ENCODE measurements at regions not wholly inside any gene's neighbourhood (a gene's known extent, or its start where the extent isn't known, plus 50 kb on each side); places are given as distances from the start of the nearest gene placed in this dataset.

DNA sequence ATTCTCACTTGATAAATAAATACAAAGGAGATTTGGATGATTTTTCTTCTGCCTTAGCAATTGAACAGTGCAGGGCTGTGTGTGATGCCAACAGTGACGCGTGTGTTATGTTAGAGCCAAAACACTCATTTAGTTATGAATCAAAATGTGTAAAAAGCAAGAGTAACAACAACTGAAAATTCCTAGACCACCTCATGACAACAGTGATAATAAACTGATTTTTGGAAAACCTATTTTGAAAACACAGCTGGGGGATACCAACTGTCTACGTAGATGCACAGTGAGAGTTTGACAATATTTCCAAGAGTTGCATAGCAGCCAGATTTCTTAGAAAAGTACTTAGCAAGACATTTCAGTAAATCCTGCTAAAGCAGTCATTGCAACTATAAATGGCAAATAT is 323.9 kb downstream of the GALR1 start:
- no peak for DNase-seq (ENCODE audit: low read depth)

DNA sequence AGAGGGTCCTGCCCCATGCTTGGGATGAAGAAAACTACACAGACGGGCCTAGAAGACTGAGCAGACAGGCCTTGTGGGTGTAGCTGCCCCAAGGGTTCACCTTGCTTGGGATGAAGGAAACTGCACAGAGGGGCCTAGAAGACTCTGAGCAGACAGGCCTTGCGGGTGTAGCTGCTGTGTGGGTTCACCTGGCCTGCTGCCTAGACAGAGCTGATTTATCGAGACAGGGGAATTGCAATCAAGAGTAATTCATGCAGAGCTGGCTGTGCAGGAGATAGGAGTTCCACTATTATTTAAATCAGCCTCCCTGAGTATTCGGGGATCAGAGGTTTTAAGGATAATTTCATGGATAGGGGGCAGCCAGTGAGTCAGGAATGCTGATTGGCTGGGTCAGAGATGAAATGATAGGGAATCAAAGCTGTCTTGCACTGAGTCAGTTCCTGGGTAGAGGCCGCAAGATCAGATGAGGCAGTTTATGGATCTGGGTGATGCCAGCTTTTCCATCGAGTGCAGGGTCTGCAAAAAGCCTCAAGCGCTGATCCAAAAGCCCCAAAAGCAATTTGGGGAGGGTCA is 341.4 kb downstream of the GALR1 start:
- no peak for DNase-seq (ENCODE audit: low read depth)

DNA sequence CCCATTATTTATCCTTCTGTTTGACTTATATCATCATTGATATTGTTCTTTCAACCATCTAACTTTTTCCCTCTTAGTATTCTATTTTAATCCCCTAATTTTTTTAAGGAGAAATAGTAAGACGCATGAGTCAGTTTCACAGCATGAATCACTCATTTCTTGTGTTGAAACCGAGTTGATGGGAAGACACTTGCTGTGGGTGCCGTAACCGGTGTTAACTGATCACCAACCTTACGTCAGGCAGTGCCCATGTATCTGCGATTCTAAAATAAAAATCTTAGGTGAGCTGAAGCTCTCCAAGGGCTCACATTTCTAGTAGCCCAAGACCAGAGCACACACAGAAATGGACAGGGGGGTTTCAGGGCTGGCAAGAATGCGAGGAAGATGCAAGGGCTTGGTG is 348.1 kb downstream of the GALR1 start:
- no peak for DNase-seq (ENCODE audit: low read depth)

DNA sequence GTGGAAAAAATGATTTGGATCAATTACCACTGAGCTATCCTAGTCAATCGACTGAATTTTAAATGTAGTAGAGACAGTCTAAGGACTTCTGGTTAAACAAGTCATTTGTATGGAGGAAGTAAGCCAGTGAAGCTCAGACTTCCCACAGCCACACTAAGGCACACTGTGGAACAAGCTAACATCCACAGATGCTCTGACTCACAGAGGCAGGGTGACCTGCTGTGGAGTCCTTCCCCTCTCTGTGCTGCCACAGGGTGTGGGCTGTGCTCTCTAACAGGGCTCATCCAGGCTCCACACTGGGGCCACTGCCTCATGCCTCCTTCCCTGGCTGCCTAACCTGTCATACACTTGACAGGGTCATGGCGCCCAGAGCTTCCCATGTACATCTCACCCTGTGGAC is 351.0 kb downstream of the GALR1 start:
- DNase-seq (ENCODE audit: low read depth), result no peak

DNA sequence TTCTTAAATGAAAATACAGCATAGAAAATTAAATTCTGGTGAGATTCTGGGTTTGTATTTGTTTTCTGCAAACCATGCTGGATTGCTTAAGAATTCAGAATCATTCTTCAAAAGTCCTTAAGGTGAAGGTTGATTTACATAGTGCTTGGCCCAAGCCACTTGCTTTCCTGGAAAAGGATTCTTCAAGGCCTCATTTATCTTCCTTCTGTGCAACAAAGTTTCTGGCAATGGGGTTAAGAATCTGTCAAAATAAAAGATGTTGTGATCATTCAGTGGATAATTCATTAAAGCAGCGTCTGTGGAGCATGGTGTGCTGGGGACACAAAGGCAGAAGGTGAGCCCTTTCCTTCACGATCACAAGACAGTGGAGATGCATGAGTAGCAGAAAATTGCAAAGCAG is 351.9 kb downstream of the GALR1 start:
- no peak for DNase-seq (ENCODE audit: low read depth)

DNA sequence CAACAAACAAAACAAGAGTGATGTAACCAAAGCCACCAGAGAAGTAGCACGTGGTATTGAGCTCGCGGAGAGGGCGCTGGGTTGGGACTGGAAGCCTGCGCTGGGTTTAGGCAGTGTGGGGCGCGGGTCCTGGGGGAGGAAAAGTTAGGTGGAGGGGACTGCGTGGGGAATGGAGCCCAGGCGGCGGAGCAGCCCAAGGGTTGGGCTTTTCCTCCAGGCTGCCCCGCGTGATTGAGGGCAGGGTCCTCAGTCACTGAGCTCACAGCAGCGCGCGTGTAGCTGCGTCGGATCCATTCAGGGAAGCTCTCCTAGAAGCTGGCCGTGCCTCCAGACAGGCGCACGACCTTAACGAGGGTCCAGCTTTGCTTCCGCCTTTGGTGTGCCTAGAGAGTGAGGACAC is 357.4 kb downstream of the GALR1 start:
- no peak for DNase-seq (ENCODE audit: low read depth)

DNA sequence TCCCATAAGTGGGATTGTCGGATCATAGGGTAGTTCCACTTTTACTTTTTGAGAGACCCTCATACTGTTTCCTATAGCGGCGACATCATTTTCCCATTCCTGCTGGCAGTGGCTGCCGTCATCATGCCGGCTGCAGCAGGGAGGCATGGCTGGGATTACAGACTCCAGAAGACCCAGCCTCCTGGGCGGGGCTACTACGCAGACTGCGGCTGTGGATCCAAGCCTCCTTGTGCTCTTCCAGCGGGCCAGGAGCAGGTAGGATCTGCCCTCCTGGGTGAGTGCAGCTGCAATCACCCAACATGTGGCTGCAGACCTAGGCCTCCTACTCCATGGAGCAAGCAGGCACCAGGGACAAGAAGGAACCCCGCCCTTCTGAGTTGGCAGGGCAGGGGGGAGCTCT is 359.2 kb downstream of the GALR1 start:
- no peak for DNase-seq (ENCODE audit: low read depth)

DNA sequence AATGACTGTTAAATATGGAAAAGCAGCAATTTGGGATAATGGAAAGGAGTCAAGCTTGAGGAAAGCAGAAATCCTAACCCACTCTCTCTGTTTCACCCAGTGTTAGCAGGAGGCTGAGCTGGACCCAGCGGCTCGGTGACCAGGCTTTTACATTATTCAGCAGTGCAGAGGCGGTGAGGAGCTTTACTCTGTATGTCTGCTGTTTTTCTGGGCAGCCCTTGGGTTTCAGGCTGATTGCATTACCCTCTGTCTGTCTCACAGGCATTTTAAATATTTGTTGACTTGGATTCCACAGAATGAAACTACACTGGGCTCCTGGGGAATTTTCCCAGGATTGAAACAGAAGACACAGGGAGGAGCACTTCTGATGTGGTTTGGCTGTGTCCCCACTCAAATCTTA is 368.0 kb downstream of the GALR1 start:
- no peak for DNase-seq (ENCODE audit: low read depth)

DNA sequence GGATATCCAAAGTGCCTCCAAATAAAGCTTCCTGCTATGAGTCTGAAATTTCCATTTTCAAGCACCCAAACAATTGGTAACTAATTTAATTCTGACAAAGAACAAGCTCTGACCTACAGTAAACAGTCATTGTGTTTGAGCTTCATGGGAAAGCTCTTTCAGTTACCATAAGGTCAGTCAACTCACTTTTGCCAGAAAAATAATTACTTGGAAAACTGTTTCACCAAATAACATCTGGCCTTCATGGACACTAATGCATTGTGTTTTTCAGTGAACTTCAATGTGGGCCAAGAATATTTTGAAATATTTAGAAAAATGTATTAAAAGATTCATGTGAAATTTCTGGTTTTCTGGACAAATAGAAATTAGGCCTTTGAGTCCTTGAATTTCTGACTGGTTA is 369.9 kb downstream of the GALR1 start:
- DNase-seq (ENCODE audit: low read depth), result no peak

DNA sequence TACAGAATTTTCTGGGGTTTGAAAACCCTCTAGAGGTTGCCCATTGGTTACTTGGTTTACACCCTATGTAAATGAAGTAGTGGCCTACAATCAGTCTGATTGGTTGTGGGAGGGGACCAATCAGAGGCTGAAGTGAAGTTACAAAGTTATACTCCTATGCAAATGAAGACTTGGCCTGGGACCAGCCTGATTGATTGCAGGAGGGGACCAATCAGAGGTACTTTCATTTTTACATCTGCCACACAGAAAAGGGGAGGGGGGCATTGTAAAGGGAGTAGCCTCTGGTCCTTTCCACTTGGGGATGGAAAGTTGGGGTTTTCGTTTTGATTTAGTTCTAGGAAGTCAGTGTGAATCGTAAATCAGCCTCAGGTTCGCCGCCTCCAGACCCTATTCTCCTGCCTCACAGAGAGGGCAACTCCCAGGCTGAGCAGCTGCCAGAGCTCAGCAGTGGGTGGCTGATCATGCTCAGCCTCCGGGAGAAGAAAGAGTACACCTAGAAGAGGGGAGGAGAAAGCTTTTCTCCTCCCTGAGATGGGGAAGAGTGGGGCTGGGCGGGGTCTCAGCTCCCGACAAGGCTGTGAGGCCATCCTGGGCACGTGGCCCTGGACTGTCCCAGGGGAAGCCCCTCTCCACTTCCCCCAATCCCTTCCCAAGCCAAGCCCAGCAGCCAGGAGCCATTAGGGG is 372.5 kb downstream of the GALR1 start:
- no peak for DNase-seq (ENCODE audit: low read depth)

DNA sequence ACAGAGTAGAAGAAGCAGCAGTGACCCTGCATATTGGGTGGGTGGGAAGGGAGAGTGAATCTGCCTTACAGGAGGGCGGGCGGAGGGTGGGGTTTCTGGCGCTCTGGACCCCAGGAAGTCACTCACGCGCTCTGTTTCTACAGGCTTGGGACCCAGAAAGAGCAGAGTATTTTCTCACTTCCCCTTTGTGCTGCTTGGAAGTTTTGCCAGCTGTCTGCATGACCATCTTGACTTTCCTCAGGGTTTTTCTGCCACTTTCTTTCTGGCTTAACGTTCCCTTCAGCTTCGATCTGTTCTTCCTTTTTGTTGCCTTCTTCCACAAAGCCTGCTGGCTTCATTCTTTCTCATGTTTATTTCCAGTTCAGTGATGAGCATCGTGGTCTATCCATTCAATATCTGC is 383.1 kb downstream of the GALR1 start:
- DNase-seq (ENCODE audit: low read depth), result no peak

DNA sequence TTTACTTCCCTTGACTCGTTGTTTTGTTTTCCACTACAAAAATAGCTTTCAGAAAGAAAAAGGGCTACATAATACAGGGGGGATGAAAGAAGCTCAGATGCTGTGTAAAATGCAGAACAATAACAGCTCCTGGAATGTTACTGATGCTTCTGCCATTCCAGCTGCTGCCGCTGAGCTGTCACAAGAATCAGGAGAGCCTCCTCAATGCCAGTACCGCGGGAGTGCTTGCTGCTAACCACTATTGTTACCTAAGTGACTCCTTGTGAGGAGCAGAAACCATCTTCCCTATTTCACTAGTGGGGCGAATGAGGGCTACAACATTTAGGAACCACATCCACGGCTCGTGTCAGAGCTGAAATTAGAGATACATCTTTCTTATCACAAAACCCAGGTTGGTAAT is 384.8 kb downstream of the GALR1 start:
- no peak for DNase-seq (ENCODE audit: low read depth)

DNA sequence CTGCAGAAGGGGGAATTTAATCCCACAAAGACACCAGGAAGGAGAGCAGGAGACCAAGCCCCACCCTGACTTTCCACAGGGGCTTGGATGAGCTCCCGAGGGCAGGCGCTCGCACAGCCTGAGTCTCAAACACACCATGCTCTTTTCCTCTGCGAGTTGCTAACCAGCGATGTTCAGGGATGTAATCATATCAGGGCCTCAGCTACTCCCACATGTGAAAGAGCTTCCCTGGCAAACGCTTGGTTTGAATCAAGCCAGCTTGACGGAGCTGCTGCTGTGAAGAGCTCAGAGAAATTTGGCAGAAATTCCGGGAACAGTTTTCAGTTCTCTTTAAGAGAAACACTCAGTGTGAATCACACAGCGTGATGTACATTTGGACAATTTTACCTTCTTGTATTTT is 385.8 kb downstream of the GALR1 start:
- DNase-seq (ENCODE audit: low read depth), result no peak

DNA sequence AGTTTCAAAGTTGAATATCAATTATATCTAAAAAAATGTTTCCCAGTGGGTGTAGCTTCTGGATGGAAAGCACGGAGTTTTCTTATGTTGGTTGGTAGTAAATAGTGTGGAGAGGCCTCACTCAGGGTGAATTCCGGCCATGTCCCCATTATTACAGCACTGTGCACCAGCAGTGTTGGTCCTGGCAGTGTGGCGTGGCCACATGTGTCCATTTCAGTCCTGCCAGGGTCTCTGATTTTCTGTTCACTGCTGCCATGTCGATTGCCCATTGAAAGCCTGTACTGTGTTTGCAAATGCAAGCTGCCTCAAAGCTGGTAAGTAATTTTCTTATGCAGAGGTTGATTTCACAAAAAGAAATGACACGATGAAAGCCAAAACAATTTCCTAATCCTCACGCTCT is 386.2 kb downstream of the GALR1 start:
- no peak for DNase-seq (ENCODE audit: low read depth)

DNA sequence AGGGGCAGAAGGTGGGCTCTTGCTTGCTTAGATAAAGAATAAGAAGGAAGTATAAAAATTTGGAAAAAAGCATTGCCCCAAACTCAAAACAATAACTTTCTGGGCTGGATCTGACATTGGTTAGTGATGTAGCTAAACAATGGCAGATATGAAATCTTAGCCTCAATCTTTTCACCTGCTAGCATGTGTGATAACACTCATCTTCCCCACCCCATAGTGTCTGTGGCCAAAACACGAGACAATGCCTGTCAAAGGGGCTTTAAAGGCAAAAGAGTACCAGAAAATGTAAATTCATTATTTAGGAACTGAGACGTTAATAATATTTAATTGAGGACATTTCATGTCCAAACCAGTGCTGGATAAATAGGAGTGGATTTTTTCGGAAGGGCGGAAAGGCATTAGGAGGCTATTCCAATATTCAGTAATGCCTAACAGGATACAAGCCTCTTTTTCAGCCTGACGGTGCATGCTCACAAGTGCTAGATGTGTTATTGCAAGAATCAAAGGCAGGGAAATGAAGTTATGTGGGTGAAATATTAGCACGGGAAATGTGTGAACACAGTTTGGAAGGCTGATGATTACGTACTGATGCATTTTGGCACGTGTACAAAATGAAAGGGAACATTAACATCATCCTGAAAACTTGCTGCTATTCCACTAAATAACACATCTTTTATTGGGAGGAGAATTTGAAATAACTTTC is 395.7 kb downstream of the GALR1 start:
- no peak for DNase-seq (ENCODE audit: low read depth)

DNA sequence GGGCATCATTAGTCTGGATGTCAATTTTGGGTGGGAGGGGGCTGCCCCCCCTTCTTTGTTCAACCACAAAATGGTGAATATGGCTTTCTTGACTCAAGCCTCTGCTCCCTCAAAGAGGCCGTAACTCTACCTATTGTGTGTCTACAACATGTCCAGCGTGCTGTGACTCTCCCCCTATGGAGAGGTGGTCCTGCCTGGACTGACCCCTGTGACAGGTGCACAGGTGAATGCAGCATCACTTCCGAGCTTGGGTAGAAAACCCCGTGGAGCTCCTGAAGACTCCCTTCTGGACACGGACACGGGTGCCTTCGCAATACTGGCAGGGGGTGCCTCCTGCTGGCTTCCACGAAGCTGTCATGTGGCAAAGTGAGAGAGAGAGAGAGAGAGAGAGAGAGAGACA is 397.8 kb downstream of the GALR1 start:
- no peak for DNase-seq (ENCODE audit: low read depth)

DNA sequence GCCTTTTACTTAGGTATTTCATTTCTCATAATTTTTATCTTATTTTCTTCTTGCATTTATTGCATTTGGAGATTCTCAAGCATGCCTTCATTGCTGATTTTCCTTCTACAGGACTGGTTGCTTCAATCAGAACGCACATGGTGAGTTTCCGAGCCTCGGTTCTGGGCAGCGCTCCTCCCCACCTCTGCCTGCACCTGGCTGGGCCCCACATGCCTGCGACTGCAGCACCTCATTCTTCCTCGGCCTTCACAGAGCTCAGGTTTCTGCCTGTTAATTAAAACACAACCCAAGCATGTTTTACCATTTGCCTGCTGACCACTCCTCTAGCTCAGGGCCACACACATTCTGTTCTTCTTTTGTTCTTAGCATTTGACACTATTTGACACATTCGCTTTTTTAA is 398.8 kb downstream of the GALR1 start:
- no peak for DNase-seq (ENCODE audit: low read depth)

DNA sequence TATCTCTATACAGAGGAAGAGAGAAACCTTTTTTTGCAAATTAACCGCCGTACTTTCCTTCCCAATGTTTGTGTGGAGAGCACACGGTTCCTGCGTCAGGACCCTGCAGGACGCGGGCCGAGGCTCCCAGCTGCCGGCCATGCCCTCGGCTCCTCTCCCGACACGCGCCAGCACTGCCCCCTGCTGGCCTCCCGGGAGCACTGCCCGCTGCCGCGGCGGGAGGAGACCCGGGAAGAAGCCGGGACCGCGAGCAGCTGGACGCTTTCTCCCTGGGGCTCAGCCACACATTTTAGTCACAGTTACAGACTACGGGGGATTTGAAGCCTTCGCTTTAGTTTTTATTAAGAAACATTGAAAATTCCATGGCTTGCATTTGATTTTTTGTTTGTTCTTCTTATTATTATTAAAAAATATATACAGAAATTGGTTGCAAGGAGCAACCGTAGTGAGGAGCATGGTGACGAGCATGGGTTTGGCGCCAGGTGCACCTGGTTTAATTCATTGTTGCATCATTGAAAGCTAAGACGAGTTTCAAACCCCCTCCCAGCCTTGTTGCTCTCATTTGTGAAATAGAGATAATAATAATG is 401.2 kb downstream of the GALR1 start:
- DNase-seq (ENCODE audit: low read depth), result peak; percentile 4

DNA sequence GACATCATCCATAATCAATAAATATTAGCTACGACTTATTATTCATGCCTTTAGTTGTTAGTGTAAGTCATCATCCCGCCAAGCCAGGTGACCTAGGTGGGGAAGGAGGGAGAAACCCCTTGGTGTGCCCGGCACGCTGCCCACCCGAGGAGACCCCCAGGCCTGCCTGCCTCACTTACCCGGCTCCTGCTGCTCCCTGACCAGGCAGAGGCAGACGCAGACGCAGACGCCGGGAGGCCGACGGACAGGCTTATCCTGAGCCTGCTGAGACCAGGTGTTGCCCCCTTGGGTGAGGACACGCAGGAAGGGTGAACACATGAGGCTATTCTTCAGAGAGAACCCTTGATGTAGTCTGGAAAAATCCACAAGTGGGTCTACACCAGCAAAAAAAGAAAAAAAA is 401.8 kb downstream of the GALR1 start:
- no peak for DNase-seq (ENCODE audit: low read depth)

DNA sequence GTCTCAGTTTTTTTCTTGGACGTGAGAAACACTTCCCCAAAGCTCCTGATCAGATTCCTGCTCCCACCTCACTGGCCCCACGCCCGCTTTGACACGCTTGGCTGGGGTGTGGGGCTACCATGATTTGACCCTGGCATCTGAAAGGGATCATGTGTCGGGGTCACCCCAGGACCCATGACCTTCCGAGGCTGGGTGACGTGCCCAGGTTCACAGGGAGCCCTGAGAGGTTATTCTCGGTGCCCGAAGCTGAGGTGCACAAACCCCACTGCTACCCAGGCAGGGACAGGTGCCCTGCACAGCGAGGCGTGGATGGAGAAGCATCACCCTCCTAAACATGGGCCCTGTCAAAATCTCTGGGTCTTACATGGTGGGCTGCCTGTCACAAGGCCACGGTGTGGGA is 404.1 kb downstream of the GALR1 start:
- DNase-seq (ENCODE audit: low read depth), result no peak

DNA sequence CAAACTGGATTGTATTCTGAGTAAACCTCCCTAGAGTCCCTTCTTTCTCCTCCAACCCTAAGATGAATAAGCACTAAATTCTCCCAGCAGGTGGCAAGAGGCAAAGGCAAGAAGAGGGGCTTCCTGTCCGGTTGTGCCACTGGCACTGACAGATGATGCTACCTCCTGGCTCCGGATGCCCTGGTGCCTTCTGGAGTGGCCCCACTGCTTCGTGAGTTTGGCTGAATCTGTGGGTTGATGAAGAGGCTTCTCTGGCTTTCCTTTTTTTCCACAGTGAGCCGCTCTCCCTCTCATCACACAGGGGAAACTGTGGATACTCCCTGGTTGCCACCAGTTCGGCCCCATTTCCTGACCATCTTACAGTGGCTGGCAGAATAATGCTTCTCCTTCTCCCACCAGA is 404.7 kb downstream of the GALR1 start:
- DNase-seq (ENCODE audit: low read depth), result no peak

DNA sequence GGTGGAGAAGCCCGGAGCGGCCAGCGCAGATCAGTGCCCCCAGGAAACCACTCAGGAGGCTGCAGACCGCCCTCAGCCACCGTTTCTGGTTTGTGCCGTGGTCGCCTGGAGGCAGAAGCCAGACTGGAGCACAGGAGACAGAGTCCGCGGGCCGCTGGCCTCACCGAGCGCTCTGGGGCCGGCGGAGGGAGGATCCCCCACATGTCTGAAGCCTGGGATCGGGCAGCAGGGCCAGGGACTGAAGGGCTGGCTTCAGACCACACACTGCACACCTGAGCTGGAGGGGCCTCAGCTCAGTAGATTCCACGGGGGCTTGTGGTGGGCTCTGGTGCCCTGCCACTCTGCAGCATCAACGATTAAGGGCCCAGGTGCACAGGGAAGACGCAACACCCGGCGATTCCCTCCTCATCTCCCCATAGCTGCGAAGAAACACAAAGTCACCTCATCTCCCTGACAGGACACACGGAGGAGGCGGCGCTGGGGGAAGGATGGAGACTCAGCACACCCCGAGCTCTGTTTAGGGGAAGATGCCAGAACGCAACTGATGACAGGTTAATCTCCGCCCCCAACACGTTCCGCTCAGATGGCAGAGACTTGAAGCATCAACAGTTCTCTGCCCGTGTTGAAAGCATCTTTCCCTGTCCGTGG is 408.1 kb downstream of the GALR1 start:
- DNase-seq (ENCODE audit: low read depth), result no peak

DNA sequence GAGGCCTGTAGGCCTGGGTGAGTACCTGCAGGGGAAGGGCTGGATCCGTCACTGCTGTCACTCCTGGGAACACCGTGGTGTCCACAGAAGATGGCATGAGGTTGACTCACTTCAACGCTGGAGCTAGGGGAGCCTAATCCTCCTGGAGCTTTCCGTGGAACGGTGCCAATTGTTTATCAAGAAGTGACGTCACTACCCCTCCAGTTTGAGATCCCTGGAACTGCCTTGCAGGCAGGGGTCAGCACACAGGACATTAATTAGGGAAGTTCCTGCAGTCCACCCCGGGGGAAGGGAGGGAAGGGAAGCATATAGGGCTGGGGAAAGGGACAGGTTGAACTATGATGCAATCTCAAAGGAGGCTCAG is 408.6 kb downstream of the GALR1 start:
- DNase-seq (ENCODE audit: low read depth), result no peak

Data from amniotic epithelial cell (primary cell).